ENCODE measurements at regions not wholly inside any gene's neighbourhood (a gene's known extent, or its start where the extent isn't known, plus 50 kb on each side); places are given as distances from the start of the nearest gene placed in this dataset.

DNA sequence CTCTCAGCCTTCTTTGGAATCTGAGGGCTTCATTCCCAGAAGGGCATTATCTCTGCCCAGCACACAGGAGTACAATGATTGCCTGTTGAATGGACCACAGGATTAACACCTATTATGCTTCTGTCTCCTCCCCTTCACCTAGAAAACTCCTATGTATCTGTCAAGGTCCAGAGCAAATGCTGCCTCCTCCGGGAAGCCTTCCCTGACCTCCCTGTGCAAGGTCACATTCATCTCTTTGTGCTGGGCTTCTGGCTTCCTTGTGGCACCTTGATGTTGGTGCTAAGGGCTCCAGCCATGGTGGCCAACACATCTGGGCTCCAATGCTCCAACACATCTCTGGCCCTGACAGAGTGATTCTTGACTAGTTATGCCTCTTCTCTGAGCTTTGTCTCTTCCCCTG lies 49.9 kb upstream of the ATP2B2 start:
- DNase-seq: no peak

GRCh38 chr3:10556312-10556711 lies 50.9 kb upstream of the ATP2B2 start:
- no peak for DNase-seq

DNA sequence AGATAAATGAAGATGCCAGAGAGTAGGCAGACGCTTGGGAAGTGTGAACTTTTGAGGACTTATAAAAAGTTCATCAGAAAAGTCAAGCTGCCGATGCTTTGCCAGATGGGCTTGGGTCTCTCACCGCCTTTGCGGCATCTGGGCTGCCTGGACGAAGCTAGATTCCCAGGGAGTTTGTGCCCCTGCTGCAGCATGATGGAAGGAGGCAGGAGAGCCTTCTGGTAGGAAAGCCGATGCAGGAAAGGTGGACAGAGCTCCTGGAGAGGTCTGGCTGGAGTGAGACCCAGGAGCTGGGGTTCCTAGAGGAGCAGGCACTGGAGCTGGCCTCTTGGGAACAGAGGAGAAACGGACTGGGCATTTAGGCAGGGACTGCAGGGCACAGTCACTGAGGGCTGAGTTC lies 51.9 kb upstream of the ATP2B2 start:
- no peak for DNase-seq

DNA sequence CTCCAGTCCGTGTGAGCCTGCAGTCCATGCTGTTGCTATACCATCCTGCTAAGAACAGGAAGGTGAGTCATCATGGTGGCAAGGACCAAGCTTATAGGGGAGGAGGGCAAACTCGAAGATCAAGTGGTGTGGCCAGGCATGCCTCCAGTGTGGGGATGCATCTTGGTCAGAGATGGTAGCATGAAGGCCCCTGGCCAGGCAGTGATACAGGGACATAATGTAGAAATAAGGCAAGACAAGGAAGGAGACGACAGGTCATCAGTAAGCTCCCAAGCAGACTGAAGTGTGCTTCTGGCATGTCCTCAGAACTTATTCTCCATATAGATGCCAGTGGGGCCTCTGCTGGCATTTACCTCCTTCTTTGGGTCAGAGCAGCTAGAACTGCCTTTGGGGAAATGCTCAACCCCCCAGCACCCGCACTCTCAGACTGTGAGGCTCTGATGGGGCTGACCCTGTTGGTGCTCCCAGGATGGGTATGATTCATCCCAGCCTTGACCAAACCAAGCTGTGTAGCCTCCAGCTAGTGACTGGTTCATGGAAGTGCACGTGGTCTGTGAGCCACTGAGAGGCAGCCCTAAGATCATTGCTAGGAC lies 52.5 kb upstream of the ATP2B2 start:
- DNase-seq: peak in 1 of 5 donors; percentile 7

GRCh38 chr3:10558736-10559135 lies 53.4 kb upstream of the ATP2B2 start:
- DNase-seq: no peak

GRCh38 chr3:10560060-10560861 lies 54.9 kb upstream of the ATP2B2 start:
- no peak for DNase-seq

DNA sequence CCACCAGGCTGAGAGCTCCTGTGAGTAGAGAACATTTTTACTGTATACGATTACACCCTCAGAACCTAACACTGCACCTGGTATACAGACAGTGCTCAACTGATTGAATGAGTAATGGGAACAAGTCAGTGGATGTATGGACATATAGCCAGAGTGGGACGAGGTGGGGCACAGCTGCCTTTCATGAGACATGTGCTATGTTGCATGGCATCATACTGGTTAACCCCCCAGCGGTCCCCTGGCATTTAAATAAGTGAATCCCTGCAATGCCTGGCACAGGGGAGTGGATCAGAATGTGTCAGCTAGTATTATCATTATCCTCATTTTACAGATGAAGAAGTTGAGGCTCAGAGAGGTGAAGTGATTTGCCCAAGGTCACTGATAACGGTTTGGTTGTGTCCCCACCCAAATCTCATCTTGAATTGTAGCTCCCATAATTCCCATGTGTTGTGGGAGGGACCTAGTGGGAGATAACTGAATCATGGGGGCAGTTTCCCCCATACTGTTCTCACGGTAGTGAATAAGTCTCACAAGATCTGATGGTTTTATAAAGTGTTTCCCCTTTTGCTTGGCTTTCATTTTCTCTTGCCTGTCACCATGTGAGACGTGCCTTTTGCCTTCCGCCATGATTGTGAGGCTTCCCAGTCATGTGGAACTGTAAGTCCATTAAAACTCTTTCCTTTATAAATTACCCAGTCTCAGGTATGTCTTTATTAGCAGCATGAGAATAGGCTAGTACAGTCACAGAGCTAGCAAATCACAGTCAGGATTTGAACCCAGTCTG lies 56.0 kb upstream of the ATP2B2 start:
- no peak for DNase-seq

- no peak for DNase-seq
Measured at GRCh38 chr3:10561946-10562560, 56.7 kb upstream of the ATP2B2 start.

DNA sequence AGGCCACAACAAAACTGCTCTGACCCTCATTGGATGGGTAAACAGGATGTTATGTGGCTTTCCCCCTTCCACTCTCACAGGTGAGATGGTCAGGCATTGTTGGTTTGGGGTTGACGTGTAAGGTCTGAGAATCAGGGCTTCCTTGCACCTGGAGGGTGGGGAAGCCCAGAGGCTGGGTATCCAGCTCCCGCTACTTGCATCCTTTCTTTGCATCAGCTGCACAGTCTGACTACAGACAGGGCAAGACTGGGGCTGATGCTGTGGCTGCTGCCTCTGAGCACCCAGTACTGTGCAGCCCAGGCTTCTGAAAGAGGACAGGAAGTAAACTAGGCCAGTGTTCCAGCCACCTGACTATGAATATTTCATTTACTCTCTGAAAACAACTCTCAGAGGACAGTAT lies 58.0 kb upstream of the ATP2B2 start:
- no peak for DNase-seq

GRCh38 chr3:10565814-10566213 lies 60.4 kb upstream of the ATP2B2 start:
- no peak for DNase-seq

DNA sequence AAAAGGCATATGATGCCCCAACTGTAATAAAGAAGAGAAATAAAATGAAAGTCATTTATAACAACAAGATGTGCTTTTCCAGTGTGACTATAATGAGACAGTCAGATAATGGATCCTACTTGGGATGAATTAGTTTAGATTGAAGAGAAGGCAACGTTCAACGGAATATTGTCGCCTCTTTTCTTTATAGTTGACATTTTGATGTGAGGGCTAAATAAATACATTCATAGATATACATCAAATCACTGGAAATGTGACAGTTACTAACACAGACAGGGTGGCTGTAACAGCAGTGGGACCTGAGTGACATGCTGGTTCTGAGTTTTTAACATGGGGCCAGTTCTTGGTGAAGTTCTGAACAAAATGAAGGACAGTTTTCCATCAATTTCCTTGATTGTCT lies 61.1 kb upstream of the ATP2B2 start:
- DNase-seq: no peak

DNA sequence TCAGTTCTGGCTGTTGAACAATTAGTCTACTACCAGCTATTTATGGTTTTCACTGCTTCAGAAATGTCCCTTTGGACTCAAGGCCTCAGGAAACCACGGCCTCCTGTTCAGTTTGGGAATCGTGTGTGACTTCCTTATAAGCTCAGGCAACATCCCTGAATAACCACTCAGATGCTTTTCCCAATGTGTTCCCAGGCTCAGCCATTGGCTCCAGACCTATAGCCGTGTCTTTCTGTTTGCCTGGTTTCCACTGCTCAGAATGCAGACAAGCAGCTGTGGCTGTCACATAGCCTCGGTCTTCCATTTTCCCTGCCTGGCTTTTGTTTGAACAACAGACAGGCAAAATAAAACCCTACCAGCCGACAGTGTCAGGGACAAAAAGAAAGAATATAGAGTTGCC lies 63.2 kb upstream of the ATP2B2 start:
- no peak for DNase-seq

GRCh38 chr3:10570196-10570946 lies 65.0 kb upstream of the ATP2B2 start:
- DNase-seq: no peak

DNA sequence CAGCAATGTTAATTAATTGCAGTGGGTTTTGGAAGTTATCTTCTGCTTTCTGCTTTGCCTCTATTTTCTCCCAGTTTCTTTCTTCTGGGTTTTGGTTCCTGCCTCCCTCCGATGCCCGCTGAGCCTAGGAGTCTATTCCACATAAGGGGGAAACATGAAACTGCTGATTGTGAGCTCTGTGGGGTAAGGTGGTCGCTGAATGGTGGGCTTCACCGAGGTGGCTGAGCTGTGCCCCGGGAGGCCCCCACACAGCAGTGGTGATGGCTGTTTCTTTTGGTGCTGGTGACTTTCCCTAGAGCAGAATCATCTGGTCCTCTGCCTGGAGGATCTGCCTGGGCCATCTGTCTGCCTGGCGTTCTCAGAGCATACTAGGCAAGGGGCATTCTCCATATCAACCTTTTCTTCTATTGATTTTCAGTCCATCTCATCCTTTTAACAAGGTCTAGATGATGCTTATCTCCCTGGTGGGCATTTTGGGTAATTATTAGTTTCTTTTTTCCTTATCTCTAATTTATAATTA lies 68.8 kb upstream of the ATP2B2 start:
- no peak for DNase-seq

GRCh38 chr3:10575601-10576160 lies 70.3 kb upstream of the ATP2B2 start:
- DNase-seq: no peak

- no peak for DNase-seq
Measured at GRCh38 chr3:10577486-10577885, 72.1 kb upstream of the ATP2B2 start.

GRCh38 chr3:10580426-10580825 lies 75.0 kb upstream of the ATP2B2 start:
- no peak for DNase-seq

GRCh38 chr3:10581251-10581650 lies 75.9 kb upstream of the ATP2B2 start:
- no peak for DNase-seq

- DNase-seq: no peak
Measured at GRCh38 chr3:10581716-10582115, 76.3 kb upstream of the ATP2B2 start.

- no peak for DNase-seq
Measured at GRCh38 chr3:10582733-10583132, 77.3 kb upstream of the ATP2B2 start.

GRCh38 chr3:10583798-10584708 lies 78.7 kb upstream of the ATP2B2 start:
- DNase-seq: no peak
